SK-N-SH (cell line): ENCODE measurements at regions not wholly inside any gene's neighbourhood (a gene's known extent, or its start where the extent isn't known, plus 50 kb on each side); places are given as distances from the start of the nearest gene placed in this dataset.

ENCODE experiments used
- CTCF ChIP-seq: fragments of 200-600 bp; sonication (generic); IDR thresholded peaks from 2 replicates; pipeline ENCODE4 v1.6.1; 2017; ENCODE audit warnings: antibody characterized with exemption, mild to moderate bottlenecking, moderate library complexity
- EZH2phosphoT487 ChIP-seq: fragments of 200-600 bp; sonication (generic); IDR thresholded peaks from 2 replicates; pipeline ENCODE4 v1.6.1; 2017; ENCODE audit warnings: low read depth, mixed run types, mild to moderate bottlenecking, antibody characterized with exemption, moderate library complexity, borderline replicate concordance
- RAD21 ChIP-seq: IDR thresholded peaks from 2 replicates; pipeline ENCODE4 v1.6.1; 2012; ENCODE audit warnings: mild to moderate bottlenecking, low read length
- REST ChIP-seq: IDR thresholded peaks from 2 replicates; pipeline ENCODE4 v1.6.1; 2012; ENCODE audit warnings: mild to moderate bottlenecking, low read depth, low read length, moderate library complexity
- SIN3A ChIP-seq: IDR thresholded peaks from 2 replicates; pipeline ENCODE4 v1.6.1; 2012; ENCODE audit warnings: low read depth, mild to moderate bottlenecking, low read length, moderate library complexity, borderline replicate concordance

- TF ChIP-seq EZH2phosphoT487 (no peak), SIN3A (no peak), REST (no peak), RAD21 (no peak), CTCF (no peak)
Observed at GRCh38 chr3:42012383-42012934, 50.6 kb upstream of the ULK4 start.
